ENCODE measurements at regions not wholly inside any gene's neighbourhood (a gene's known extent, or its start where the extent isn't known, plus 50 kb on each side); places are given as distances from the start of the nearest gene placed in this dataset.

- no peak for TF ChIP-seq SIN3A (IDR thresholded peaks at IDR 0.05; ENCODE audit: borderline replicate concordance, low read depth, low read length)
- TF ChIP-seq ZBTB21 (CRISPR knock-in tag; IDR thresholded peaks at IDR 0.05) = no peak
- TF ChIP-seq GABPA (IDR thresholded peaks at IDR 0.05; ENCODE audit: low read depth, low read length) = no peak
- no peak for TF ChIP-seq GABPA (CRISPR knock-in tag; IDR thresholded peaks at IDR 0.05; ENCODE audit: low read depth)
- no peak for TF ChIP-seq TAF1 (CRISPR knock-in tag; IDR thresholded peaks at IDR 0.05)
- no peak for TF ChIP-seq CERS6 (CRISPR knock-in tag; IDR thresholded peaks at IDR 0.05)
- no peak for TF ChIP-seq ZNF451 (CRISPR knock-in tag; IDR thresholded peaks at IDR 0.05)
- TF ChIP-seq CTCF (CRISPR knock-in tag; IDR thresholded peaks at IDR 0.05) = no peak
- TF ChIP-seq POLR2AphosphoS5 (IDR thresholded peaks at IDR 0.05; ENCODE audit: low read depth, low read length) = no peak
- TF ChIP-seq SP2 (CRISPR knock-in tag; IDR thresholded peaks at IDR 0.05) = no peak
- no peak for TF ChIP-seq ZSCAN29 (CRISPR knock-in tag; conservative IDR thresholded peaks at IDR 0.05)
These were observed 1043.5 kb downstream of the TDRD15 start for GRCh38 chr2:22167256-22167655.

Measured in HepG2 (cell line).